ENCODE measurements at regions not wholly inside any gene's neighbourhood (a gene's known extent, or its start where the extent isn't known, plus 50 kb on each side); places are given as distances from the start of the nearest gene placed in this dataset.

GRCh38 chr7:121591926-121592325 lies 195.8 kb upstream of the FAM3C start:
- TF ChIP-seq TAF1 (IDR thresholded peaks at IDR 0.05; ENCODE audit: borderline replicate concordance, insufficient read depth, low read length) (no peak), POLR2AphosphoS5 (IDR thresholded peaks at IDR 0.05; ENCODE audit: low read depth, low read length) (no peak), SIN3A (IDR thresholded peaks at IDR 0.05; ENCODE audit: borderline replicate concordance, insufficient read depth, low read length) (no peak), FOXP2 (optimal IDR thresholded peaks at IDR 0.05; ENCODE audit: borderline replicate concordance, extremely low read depth, extremely low read length, insufficient read depth) (no peak)
